Mesenchymal stem cell (in vitro differentiated cells and primary cell): ENCODE measurements at regions not wholly inside any gene's neighbourhood (a gene's known extent, or its start where the extent isn't known, plus 50 kb on each side); places are given as distances from the start of the nearest gene placed in this dataset.
"Not testable (repeated sequence)": the region's sequence is repeated elsewhere in the genome, so short reads cannot be mapped to it uniquely, and the experiment has no call there.

Source experiments
- DNase-seq: peaks from one replicate; pipeline ENCODE4 v3.0.0-alpha.2; 2013
- H2AFZ ChIP-seq: one replicate; pipeline ENCODE4 v1.6.1; 2013; ENCODE audit warnings: low read depth, mild to moderate bottlenecking, control low read depth, inconsistent platforms, low read length, moderate library complexity
- H2AK5ac ChIP-seq: 2 replicates; pipeline ENCODE4 v1.6.1; 2013; ENCODE audit warnings: low read length, moderate library complexity, mild to moderate bottlenecking, inconsistent platforms; ENCODE audit not compliant: severe bottlenecking
- H2BK120ac ChIP-seq: one replicate; pipeline ENCODE4 v1.6.1; 2013; ENCODE audit warnings: low read depth, mild to moderate bottlenecking, inconsistent platforms, low read length, moderate library complexity
- H2BK12ac ChIP-seq, 2 experiments: one replicate each; pipeline ENCODE4 v1.6.1; 2013; ENCODE audit warnings: inconsistent platforms in 2 of 2, low read length in 2 of 2, mild to moderate bottlenecking in 2 of 2, moderate library complexity in 2 of 2, control low read depth in 1 of 2
- H2BK15ac ChIP-seq: one replicate; pipeline ENCODE4 v1.6.1; 2013; ENCODE audit warnings: mild to moderate bottlenecking, low read depth, inconsistent platforms; ENCODE audit not compliant: poor library complexity, severe bottlenecking
- H2BK5ac ChIP-seq: 2 replicates; pipeline ENCODE4 v1.6.1; 2013; ENCODE audit warnings: low read depth, mild to moderate bottlenecking, low read length, control low read depth, inconsistent platforms; ENCODE audit not compliant: poor library complexity, severe bottlenecking
- H3K14ac ChIP-seq, 2 experiments: one replicate each; pipeline ENCODE4 v1.6.1; 2013; ENCODE audit warnings: inconsistent platforms in 2 of 2, low read length in 2 of 2, control low read depth in 1 of 2, mild to moderate bottlenecking in 1 of 2, moderate library complexity in 1 of 2
- H3K18ac ChIP-seq, 2 experiments: one replicate each; pipeline ENCODE4 v1.6.1; 2013; ENCODE audit warnings: inconsistent platforms in 2 of 2, low read length in 2 of 2, control low read depth in 1 of 2, low read depth in 1 of 2, mild to moderate bottlenecking in 1 of 2
- H3K23ac ChIP-seq, 2 experiments: one replicate each; pipeline ENCODE4 v1.6.1; 2013; ENCODE audit warnings: inconsistent platforms in 2 of 2, low read length in 2 of 2, mild to moderate bottlenecking in 2 of 2, moderate library complexity in 2 of 2, control low read depth in 1 of 2
- H3K27ac ChIP-seq: 2 replicates; pipeline ENCODE4 v1.5.1; 2013; ENCODE audit warnings: mild to moderate bottlenecking, moderate library complexity, low read length, control low read depth, inconsistent platforms; ENCODE audit not compliant: poor library complexity, severe bottlenecking
- H3K27me3 ChIP-seq, 2 experiments: 2 replicates each; pipeline versions ENCODE4 v1.6.1 to v1.7.0; 2013; ENCODE audit warnings: low read length in 2 of 2, mild to moderate bottlenecking in 2 of 2, moderate library complexity in 2 of 2, control low read depth in 1 of 2, inconsistent platforms in 1 of 2; ENCODE audit not compliant: control insufficient read depth in 1 of 2, insufficient read depth in 1 of 2
- H3K36me3 ChIP-seq, 2 experiments: 2 replicates each; pipeline versions ENCODE4 v1.6.1 to v1.7.0; 2013; ENCODE audit warnings: low read length in 2 of 2, control low read depth in 1 of 2, inconsistent platforms in 1 of 2, low read depth in 1 of 2, mild to moderate bottlenecking in 1 of 2; ENCODE audit not compliant: insufficient read depth in 2 of 2, control insufficient read depth in 1 of 2
- H3K4ac ChIP-seq, 2 experiments: one replicate each; pipeline ENCODE4 v1.6.1; 2013; ENCODE audit warnings: inconsistent platforms in 2 of 2, low read length in 2 of 2, mild to moderate bottlenecking in 2 of 2, moderate library complexity in 2 of 2, control low read depth in 1 of 2, low read depth in 1 of 2
- H3K4me1 ChIP-seq: 2 replicates; pipeline ENCODE4 v1.6.1; 2013; ENCODE audit warnings: low read depth, low read length, control low read depth; ENCODE audit not compliant: control insufficient read depth, insufficient read depth
- H3K4me2 ChIP-seq: 2 replicates; pipeline ENCODE4 v1.6.1; 2013; ENCODE audit warnings: low read length, mild to moderate bottlenecking, inconsistent platforms; ENCODE audit not compliant: poor library complexity, severe bottlenecking
- H3K4me3 ChIP-seq, 2 experiments: 2 replicates each; pipeline versions ENCODE4 v1.5.1 to v1.7.0; 2013; ENCODE audit warnings: low read length in 2 of 2, mild to moderate bottlenecking in 2 of 2, control low read depth in 1 of 2, low read depth in 1 of 2; ENCODE audit not compliant: insufficient read depth in 1 of 2
- H3K79me1 ChIP-seq: replicated peaks from 2 replicates; pipeline ENCODE4 v1.6.1; 2013; ENCODE audit warnings: mild to moderate bottlenecking, control low read depth, low read length, inconsistent platforms; ENCODE audit not compliant: poor library complexity, severe bottlenecking
- H3K9ac ChIP-seq: 2 replicates; pipeline ENCODE4 v1.7.0; 2013; ENCODE audit warnings: mild to moderate bottlenecking, low read length, moderate library complexity
- H3K9me3 ChIP-seq: 2 replicates; pipeline ENCODE4 v1.7.0; 2013; ENCODE audit warnings: mild to moderate bottlenecking, low read length; ENCODE audit not compliant: control insufficient read depth
- H4K8ac ChIP-seq: one replicate; pipeline ENCODE4 v1.6.1; 2013; ENCODE audit warnings: inconsistent platforms, mild to moderate bottlenecking, low read length, moderate library complexity
- H4K91ac ChIP-seq: one replicate; pipeline ENCODE4 v1.6.1; 2013; ENCODE audit warnings: mild to moderate bottlenecking, low read length, inconsistent platforms
- WGBS: methylation state at CpG from one replicate; pipeline ENCODE4 v1.1.7; 2013; ENCODE audit warnings: mixed read lengths; 5-methylcytosine and 5-hydroxymethylcytosine counted together

GRCh38 chr3:124646186-124646585 is 84.1 kb upstream of the UMPS start:
- not testable (repeated sequence) for H3K18ac ChIP-seq, H2AFZ ChIP-seq, H3K4ac ChIP-seq, H2BK12ac ChIP-seq, H3K4me3 ChIP-seq, H2BK15ac ChIP-seq, H3K4me2 ChIP-seq, H3K36me3 ChIP-seq, H3K79me1 ChIP-seq, DNase-seq, H2BK5ac ChIP-seq, H3K9me3 ChIP-seq, H2BK120ac ChIP-seq, H4K91ac ChIP-seq, H3K27ac ChIP-seq, H3K14ac ChIP-seq, H4K8ac ChIP-seq, H3K9ac ChIP-seq, H2AK5ac ChIP-seq, H3K23ac ChIP-seq, H3K4me1 ChIP-seq
- 100% methylated on average over 1 of the region's 4 CpGs for WGBS
- peaks cover 4 to 14% of the 10 kb centered on the region in 2 experiments for H3K27me3 ChIP-seq

DNA sequence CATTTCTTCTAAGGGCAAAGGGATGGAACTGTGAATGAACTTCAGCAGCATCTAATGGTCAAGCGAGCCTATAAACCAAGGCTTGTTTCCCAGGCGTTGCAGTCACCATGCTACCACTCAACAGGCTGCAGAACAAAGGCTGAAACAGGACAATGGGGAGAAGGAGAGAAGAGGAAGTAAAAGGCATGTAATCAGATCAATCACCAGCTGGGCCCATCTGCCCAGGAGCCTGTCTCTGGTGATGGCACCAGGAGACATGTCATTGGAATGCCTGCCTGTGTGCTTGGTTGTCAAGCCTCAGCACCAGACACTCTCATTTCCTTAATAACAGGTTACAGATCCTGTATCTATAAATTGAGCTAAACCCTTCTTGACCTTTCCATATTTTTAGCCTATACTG is 81.7 kb upstream of the UMPS start:
- H3K23ac ChIP-seq, result no peak overlapping the region

GRCh38 chr3:124650798-124651197 is 79.5 kb upstream of the UMPS start:
- Histone ChIP-seq H3K18ac (no peak overlapping the region), H3K14ac (no peak overlapping the region), H4K8ac (no peak overlapping the region), H2AFZ (no peak overlapping the region), H3K9me3 (no peaks in the 10 kb centered on the region), H3K4me1 (no peaks in the 10 kb centered on the region), H2BK5ac (no peak overlapping the region), H3K4ac (no peak overlapping the region), H2BK12ac (no peak overlapping the region), H4K91ac (no peak overlapping the region), H2AK5ac (no peak overlapping the region), H3K27ac (no peak overlapping the region), H3K4me3 (no peak overlapping the region), H3K23ac (no peak overlapping the region), H3K4me2 (no peak overlapping the region), H2BK15ac (no peak overlapping the region), H2BK120ac (no peak overlapping the region), H3K27me3 (peaks cover 4 to 25% of the 10 kb centered on the region in 2 experiments), H3K9ac (no peak overlapping the region), H3K36me3 (no peaks in the 10 kb centered on the region), H3K79me1 (no peaks in the 10 kb centered on the region)
- no peak for DNase-seq
- WGBS, result 92% methylated on average over 2 of the region's 4 CpGs

More for the DNA sequence above, 81.7 kb upstream of the UMPS start:
- H2BK12ac ChIP-seq, result no peak overlapping the region
- no peaks in the 10 kb centered on the region for H3K9me3 ChIP-seq
- no peak overlapping the region for H4K91ac ChIP-seq
- H3K36me3 ChIP-seq, result no peaks in the 10 kb centered on the region
- H3K18ac ChIP-seq, result no peak overlapping the region
- DNase-seq, result no peak
- no peak overlapping the region for H3K27ac ChIP-seq
- no peaks in the 10 kb centered on the region for H3K79me1 ChIP-seq
- no peak overlapping the region for H2AFZ ChIP-seq
- H3K4me2 ChIP-seq, result no peak overlapping the region
- H3K9ac ChIP-seq, result no peak overlapping the region
- no peak overlapping the region for H3K14ac ChIP-seq
- H4K8ac ChIP-seq, result no peak overlapping the region
- no peak overlapping the region for H2BK15ac ChIP-seq
- H3K4ac ChIP-seq, result no peak overlapping the region
- H3K4me1 ChIP-seq, result no peaks in the 10 kb centered on the region
- WGBS, result 90% methylated on average over 2 of the region's 2 CpGs
- no peak overlapping the region for H2BK120ac ChIP-seq
- no peak overlapping the region for H3K4me3 ChIP-seq
- no peak overlapping the region for H2BK5ac ChIP-seq
- peaks cover 4 to 14% of the 10 kb centered on the region in 2 experiments for H3K27me3 ChIP-seq
- no peak overlapping the region for H2AK5ac ChIP-seq

DNA sequence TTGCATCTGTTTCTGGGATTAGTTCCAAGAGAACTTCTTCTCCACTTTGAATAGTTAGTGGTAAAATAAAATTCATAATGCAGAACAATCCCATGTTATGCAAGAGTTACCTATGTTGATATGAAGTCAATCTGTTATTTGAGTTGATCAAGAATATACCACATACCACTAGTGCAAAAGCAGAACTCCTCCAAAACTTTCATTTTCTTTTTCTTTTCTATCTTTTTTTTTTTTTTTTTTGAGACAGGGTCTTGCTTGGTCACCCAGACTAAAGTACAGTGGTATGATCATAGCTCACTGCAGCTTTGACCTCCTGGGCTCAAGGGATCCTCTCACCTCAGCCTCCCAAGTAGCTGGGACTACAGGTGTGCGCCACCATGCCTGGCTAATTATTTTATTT is 78.8 kb upstream of the UMPS start:
- H2AK5ac ChIP-seq, result not testable (repeated sequence)

More for the DNA sequence above, 78.8 kb upstream of the UMPS start:
- H2BK15ac ChIP-seq, H3K18ac ChIP-seq, H3K79me1 ChIP-seq, H3K27ac ChIP-seq, H3K4me3 ChIP-seq, DNase-seq, H3K23ac ChIP-seq, H3K4me1 ChIP-seq, H2BK12ac ChIP-seq, H2AFZ ChIP-seq, H2BK120ac ChIP-seq, H3K4ac ChIP-seq, H3K4me2 ChIP-seq, H3K9me3 ChIP-seq, H4K91ac ChIP-seq, H2BK5ac ChIP-seq, H3K36me3 ChIP-seq, H3K14ac ChIP-seq, H3K9ac ChIP-seq, H4K8ac ChIP-seq: not testable (repeated sequence)
- WGBS, result 75% methylated on average over 1 of the region's 1 CpG
- peaks cover 0 to 21% of the 10 kb centered on the region in 2 experiments for H3K27me3 ChIP-seq
